Midbrain (tissue), 1 donor: ENCODE measurements at regions not wholly inside any gene's neighbourhood (a gene's known extent, or its start where the extent isn't known, plus 50 kb on each side); places are given as distances from the start of the nearest gene placed in this dataset.
"Not testable (repeated sequence)": the region's sequence is repeated elsewhere in the genome, so short reads cannot be mapped to it uniquely, and the experiment has no call there.

Source experiments
- DNase-seq: peaks from one replicate; lab custom pipeline; 2025; lab: John Stamatoyannopoulos, UW

GRCh38 chr17:63250830-63251229, 195.3 kb downstream of the CYB561 start:
- DNase-seq = no peak

GRCh38 chr17:63258785-63259184, 187.3 kb downstream of the CYB561 start:
- no peak for DNase-seq

DNA sequence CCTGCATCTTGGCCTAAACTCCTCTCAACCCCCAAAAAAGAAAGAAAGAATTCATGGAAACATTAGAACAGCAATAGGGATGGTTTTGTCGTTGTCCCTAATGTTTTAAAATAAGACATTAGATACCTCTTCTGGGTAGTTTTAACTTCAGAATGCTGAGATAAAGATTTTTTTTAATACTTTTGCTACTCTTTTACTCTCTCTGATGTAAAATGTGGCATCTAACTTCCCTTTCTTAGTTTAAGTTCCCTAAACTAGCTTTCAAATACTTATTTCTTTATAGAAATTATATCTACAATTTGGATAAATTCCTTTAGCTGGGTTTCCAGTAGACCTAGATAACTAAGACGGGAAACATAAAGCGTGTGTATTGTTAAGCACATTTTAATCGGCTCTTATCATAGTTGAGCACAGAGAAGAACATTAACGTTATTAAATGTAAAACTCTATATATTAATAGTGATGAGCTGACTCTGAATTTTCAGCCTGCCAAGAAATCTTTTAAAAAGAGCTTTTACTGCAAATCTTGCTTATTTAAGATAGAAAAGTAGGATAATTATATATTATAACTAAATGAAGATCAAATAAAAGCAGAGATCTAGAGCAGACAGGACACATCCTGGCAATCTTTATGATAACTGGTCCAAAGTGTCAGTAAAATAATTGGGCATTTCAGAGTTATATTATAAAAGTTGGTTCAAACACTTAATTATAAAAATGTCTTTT, 183.2 kb downstream of the CYB561 start:
- no peak for DNase-seq

DNA sequence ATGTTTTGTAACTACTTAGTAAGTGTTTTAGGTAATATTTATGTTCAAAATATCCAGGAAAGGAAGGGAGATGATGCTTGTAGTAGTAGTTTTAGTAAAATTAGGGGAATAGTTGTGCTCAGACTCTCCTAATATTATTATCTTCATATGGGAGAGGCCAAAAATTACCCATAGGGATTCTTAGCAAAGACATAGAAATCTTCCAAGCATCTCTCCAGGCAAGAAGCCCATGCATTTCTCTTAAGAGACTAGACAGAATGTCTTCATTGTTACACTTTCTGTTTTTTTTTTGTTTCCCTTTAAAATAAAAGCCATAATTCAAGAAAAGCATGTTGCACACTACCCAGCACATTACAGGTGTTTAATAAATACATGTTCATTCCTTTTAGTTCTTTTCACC, 180.6 kb downstream of the CYB561 start:
- DNase-seq = no peak

DNA sequence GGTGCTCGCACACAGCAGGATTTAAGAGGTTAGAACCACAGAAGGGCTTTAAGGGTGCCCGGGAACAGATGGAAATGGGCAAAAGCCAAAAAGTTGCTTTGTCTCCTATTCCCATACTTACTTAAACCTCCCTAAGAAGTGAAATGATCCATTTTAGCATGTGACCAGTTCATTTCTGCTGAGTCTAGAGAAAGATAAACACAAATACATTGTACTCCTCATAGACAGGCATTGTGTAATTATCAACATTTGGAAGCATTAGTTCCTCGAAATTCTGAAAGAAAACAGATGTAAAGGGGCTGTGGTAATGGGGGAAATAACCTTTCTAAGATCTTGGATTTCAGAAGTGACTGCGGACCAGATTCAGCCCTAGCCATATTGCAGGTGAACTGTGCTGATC, 178.3 kb downstream of the CYB561 start:
- DNase-seq = no peak

GRCh38 chr17:63268827-63269226, 177.3 kb downstream of the CYB561 start:
- no peak for DNase-seq

DNA sequence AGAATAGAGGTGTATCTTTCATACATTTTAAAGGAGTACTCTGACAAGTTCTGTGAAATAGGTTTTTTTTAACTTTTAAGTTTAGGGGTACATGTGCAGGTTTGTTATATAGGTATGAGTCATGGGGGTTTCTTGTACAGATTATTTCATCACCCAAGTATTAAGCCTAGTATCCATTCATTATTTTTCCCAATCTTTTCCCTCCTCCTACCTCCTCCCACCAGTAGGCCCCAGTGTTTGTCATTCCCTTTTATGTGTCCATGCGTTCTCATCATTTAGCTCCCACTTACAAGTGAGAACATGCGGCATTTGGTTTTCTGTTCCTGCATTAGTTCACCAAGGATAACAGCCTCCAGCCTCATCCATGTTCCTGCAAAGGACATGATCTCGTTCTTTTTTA, 175.5 kb downstream of the CYB561 start:
- DNase-seq = no peak

DNA sequence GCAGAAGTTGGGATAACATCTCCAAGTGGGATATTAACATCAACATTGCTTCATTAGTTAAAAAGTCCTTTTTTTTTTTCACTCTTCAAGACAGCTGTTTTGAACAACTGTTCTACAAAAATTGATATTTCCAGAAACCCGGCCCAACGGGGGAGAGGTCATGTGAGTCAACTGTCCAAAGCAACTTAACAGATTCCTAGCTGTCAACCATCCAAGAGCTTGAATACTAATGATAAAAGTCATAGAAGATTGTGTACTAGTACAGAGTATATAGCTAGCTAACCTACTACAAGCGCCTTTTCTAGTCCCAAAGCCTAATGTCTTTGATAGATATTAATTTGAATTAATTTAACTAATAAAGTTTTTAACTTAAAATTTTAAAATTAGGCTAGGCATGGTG, 172.0 kb downstream of the CYB561 start:
- DNase-seq = no peak

DNA sequence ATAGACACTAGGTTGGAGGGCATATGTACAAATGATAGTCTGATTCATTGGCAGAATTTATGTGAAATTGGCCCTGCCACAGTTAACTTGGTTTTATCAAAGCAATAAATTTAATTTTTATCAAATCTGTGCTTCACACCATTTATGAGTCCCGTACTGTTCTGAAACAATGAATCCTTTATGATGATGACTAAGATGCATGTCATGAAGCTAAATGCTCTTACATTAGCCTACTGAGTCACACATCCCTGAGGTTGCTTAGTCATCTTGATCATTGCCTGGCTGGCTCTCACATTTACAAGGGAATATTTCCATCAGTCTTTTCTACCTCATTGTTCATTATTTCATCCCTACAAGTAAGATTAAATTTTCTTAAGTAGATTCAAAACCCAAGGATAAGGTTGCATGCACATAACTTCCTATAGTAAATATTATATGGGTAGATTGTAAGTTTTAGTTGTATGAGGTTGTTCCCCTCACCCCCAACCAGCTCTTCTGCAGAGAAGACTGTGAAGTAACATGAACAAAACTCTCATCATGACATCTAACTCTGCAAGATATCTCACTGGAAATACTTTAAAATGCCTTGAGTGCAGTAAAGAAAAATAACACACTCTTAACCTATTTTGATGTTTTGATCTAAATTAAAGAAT, 170.7 kb downstream of the CYB561 start:
- DNase-seq = no peak

DNA sequence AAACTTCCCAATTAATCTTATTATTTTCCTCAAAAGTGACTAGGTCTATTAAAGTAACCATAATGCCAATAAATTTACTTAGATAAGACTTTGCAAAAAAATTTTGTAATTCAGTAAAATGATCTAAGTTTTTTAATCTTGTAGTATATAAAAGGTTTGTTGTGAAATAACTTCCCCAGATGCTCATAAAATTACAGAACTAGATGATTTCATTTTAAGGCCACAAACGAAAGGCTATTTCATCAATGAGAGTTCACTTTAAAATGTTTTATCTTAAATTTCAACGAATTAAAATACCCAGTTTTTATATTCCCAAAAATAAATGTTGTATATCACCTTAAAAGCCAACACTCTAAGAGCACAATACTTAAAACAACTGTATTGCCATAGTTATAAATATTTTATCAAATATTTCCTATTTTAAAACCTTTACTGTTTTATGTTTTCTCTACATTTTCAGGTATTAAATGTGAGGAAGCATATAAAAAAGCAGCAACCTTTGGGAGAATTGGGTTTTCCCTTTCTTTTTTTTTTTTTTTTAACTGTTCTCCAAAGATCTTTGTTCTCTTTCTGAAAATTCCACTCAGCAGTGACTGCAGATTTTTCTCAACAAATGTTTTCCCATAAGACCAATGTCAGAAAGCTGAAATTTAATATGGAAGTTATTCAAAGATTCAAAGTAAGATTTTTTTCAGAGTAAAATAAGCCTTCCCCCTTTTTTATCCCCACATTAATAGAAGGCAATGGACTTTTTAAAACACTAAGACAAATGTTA, 169.9 kb downstream of the CYB561 start:
- DNase-seq = no peak

DNA sequence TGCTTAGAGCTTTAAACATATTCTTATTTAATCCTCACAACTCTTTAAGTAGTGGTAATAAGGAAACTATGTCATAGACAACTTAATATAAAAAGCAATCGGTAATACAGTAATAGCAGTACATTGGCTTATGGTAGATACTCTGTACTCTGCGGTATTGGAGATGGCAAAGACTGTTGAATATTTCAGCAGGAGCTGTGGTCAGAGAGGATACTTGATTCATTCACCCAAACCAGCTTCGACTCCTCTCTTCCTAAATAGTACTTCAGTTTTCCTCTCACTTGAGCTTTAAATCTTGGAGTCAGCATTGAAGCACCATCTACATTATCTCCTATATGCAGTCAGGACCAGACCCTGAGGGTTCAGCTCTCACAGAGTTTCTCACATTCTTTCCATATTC, 169.3 kb downstream of the CYB561 start:
- DNase-seq = no peak

- DNase-seq = no peak
These were observed 168.5 kb downstream of the CYB561 start for GRCh38 chr17:63277629-63278028.

- DNase-seq = no peak
These were observed 167.2 kb downstream of the CYB561 start for GRCh38 chr17:63278728-63279442.

- DNase-seq = no peak
These were observed 166.4 kb downstream of the CYB561 start for GRCh38 chr17:63279498-63280230.

DNA sequence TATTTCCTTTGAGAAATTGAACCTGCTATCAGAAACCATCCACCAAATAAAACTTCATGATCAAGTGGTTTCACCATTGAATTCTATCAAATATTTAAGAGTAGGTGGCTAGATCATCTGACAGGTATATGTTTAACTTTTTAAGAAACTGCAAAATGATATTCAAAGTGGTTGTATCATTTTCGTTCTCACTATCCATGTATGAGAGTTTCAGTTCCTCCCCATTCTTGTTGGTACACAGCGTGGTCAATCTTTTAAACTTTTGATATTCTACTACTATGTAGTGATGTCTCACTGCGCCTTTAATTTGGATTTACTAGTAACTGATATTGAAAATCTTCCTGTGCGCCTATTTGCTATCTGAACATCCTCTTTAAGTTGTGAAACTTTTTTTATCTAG, 163.7 kb downstream of the CYB561 start:
- DNase-seq = no peak

GRCh38 chr17:63285551-63285950, 160.6 kb downstream of the CYB561 start:
- no peak for DNase-seq

- no peak for DNase-seq
These were observed 159.9 kb downstream of the CYB561 start for GRCh38 chr17:63286254-63286653.

DNA sequence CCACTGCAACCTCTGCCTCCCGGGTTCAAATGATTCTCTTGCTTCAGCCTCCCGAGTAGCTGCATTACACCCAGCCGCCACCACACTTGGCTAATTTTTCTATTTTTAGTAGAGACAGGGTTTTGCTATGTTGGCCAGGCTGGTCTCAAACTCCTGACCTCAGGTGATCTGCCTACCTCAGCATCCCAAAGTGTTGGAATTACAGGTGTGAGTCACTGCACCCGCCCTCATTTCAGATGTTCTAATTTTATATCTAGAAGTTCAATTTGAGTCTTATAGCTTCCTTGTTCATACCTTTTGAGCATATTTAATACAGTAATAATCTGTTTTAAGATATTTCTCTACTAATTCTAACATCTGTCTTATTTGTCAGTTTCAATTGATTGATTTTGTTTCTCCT, 159.1 kb downstream of the CYB561 start:
- DNase-seq = not testable (repeated sequence)

GRCh38 chr17:63289931-63290330, 156.2 kb downstream of the CYB561 start:
- DNase-seq = no peak

DNA sequence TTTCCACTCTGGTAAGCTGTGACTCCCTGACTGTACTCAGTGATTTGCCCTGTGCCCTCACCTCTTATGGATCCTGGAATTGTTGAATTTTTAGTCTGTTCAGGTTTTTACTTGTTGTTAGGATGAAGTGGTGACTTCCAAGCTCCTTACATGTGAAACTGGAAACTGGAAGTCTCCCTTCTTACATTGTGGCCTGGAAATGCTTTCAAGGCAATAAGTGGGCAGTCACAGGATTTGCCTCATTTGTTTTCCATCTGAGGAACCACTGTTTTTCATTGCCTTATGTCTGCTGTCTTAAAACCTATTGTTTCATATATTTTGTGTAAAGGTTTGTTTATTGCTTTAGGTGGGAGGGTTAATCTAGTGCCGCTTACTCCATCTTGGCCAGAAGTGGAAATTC, 155.8 kb downstream of the CYB561 start:
- no peak for DNase-seq

DNA sequence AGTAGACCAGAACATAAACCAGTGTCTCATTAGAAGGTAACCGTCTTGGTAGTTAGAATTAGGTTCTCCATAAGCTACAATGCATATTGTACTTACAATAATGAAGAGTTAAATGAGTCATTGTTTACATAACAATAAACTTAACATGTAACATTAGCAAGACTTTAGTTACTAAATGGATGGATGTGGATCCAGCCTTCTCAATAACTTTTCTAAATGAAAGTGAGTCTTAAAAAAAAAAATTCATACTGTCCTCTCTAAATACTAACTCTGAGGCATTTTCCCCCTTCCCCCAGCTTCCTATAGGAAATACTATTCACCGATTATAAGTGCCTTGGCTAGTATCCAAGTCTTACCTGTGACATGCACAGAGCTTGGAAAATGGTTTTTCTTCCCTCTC, 155.3 kb downstream of the CYB561 start:
- DNase-seq = no peak

DNA sequence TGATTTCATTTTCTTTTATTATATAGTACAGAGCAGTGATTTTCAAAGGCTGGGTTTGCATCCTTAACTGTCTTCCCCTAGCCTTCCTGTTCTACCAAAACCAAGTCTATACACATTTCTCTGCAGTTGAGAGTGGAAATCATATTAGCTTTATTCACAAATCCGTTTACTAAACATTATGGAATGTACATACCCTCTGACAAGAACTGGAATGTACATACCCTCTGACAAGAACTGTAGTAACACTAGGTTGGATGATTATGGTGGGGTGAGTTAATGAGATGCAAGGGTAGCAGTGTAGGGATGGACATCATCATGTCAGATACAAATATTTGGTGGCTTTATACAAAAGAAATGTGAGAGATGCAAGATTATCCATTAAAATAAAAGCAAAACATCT, 154.8 kb downstream of the CYB561 start:
- DNase-seq = no peak
